H7 (cell line): ENCODE measurements at regions not wholly inside any gene's neighbourhood (a gene's known extent, or its start where the extent isn't known, plus 50 kb on each side); places are given as distances from the start of the nearest gene placed in this dataset.
"Not testable (repeated sequence)": the region's sequence is repeated elsewhere in the genome, so short reads cannot be mapped to it uniquely, and the experiment has no call there.

ENCODE experiments used
- DNase-seq: peaks from one replicate; pipeline ENCODE4 v3.0.0; 2012
- H3K27me3 ChIP-seq: 2 replicates; pipeline ENCODE4 v1.6.0; 2011; ENCODE audit warnings: mild to moderate bottlenecking, low read length; ENCODE audit not compliant: control insufficient read depth, insufficient read depth
- H3K36me3 ChIP-seq: replicated peaks from 2 replicates; pipeline ENCODE4 v1.5.1; 2011; ENCODE audit warnings: low read length; ENCODE audit not compliant: control insufficient read depth, insufficient read depth
- H3K4me3 ChIP-seq: 2 replicates; pipeline ENCODE4 v1.5.1; 2011; ENCODE audit warnings: low read depth, mild to moderate bottlenecking, control low read depth, low read length, moderate library complexity; ENCODE audit not compliant: insufficient read depth

DNA sequence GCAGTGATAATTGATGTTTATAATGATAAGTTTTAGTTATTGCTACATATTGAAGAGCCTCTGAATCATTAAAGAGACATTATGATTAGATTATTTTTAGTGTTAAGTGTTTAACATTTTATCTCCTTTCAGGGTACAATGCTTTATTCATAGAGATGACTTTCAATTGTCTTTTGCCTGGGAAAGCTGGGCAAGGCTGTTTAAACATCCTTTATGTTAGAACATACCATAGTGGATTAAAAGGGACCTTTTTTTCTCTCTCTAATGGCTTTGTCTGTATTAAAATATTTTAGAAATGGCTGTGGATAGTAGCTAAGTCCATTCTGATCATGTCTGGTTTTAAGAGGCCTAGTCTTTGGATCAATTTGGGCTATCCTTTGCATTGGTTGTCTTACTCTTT lies 427.5 kb upstream of the MIS18BP1 start:
- H3K36me3 ChIP-seq = no peaks in the 10 kb centered on the region
- DNase-seq = no peak
- no peak overlapping the region for H3K4me3 ChIP-seq
- no peaks in the 10 kb centered on the region for H3K27me3 ChIP-seq

DNA sequence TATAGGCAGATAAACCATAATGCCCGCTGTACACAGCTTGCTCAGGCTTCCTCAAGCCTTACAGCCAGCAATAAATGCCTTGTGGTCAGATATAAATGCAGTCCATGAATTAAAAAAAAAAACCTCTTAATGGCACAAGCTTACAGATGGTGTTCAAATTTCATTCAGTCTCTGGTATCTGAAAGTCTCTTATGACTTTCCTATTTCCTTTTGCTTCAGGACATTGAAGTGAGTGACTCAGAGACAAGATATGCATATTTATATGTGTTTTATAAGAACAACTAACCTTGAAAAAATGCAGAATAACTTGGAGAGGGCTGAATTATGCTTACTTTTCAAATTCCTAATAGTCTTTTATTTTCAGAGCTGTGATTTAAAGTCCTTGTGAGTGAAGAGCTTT lies 426.9 kb upstream of the MIS18BP1 start:
- no peaks in the 10 kb centered on the region for H3K27me3 ChIP-seq
- no peak for DNase-seq
- H3K36me3 ChIP-seq = no peaks in the 10 kb centered on the region
- no peak overlapping the region for H3K4me3 ChIP-seq

DNA sequence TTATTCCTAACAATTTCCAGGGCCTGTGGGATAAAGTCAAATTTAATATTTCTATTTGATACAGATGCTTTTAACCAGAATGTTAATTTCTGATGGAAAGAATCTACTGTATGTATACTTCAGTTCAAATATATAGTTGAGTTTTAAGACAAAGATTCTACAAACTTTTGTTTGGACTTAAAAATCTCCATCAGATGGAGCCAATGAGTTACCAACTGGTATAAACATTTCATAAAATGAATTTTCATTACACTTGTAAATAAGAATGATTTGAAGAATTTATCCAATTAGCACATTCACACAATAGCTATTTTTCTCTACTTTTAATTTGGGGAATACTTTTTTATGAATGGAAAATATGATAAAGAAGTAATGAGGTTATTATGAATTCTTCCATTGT lies 425.2 kb upstream of the MIS18BP1 start:
- DNase-seq = no peak
- H3K4me3 ChIP-seq = no peak overlapping the region
- no peaks in the 10 kb centered on the region for H3K36me3 ChIP-seq
- no peaks in the 10 kb centered on the region for H3K27me3 ChIP-seq

DNA sequence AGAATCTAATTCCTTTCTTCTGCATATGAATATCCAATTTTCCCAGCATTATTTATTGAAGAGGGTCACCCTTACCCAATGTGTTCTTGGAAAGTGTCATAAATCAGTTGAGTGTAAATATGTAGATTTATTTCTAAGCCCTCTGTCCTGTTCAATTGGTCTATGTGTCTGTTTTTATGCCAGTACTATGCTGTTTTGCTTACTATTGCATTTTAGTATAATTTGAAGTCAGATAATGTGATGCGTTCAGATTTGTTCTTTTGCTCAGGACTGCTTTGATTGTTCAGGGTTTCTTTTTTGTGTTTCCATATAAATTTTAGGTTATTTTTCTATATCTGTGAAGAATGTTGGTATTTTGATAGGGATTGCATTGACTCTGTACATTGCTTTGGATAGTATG lies 420.4 kb upstream of the MIS18BP1 start:
- no peak for DNase-seq
- H3K4me3 ChIP-seq = no peak overlapping the region
- no peaks in the 10 kb centered on the region for H3K27me3 ChIP-seq
- no peaks in the 10 kb centered on the region for H3K36me3 ChIP-seq

DNA sequence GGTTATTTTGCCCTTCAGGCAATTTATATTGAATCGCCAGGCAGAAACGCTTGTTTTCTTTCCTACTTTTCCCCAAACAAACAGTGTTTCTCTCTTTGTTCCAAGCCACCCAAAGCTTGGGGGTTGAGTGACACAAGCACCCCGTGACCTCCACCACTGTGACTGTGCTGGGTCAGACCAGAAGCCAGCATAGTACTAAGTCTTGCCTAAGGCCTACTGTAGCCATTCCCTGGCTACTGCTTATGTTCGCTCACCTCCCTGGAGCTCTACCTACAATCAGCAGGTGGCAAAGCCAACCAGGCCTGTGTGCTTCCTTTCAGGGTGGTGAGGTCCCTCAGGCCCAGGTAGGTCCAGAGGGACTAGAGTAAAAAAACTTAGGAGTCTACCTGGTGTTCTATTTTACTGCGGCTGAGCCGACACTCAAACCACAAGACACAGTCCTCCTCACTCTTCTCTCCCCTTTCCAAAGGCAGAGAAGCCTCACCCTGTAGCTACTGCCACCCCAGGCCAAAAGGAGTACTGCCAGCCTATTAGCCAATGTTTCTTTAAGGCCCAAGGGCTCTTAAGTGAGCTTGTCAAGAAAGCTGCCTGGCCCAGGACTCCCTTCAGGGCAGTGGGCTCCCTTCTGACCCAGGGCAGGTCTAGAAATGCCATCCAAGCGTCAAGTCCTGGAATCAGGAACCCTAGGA lies 411.8 kb upstream of the MIS18BP1 start:
- Histone ChIP-seq H3K27me3 (no peaks in the 10 kb centered on the region), H3K4me3 (no peak overlapping the region), H3K36me3 (no peaks in the 10 kb centered on the region)
- no peak for DNase-seq

DNA sequence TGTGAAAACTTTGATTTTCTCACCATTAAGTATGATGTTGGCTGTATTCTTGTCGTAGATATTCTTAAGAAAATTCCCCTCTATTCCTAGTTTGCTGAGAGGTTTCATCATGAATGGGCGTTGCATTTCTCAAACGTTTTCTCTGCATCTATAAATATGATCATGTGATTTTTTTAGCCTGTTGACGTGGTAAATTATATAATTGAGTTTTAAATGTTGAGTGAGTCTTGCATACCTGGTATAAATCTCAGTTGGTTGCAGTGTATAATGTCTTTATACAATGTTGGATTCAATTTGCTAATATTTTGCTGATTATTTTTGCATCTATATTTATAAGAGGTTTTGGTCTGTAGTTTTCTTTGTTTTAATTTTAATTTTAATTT lies 405.9 kb upstream of the MIS18BP1 start:
- no peak for DNase-seq
- Histone ChIP-seq H3K27me3 (no peaks in the 10 kb centered on the region), H3K36me3 (no peaks in the 10 kb centered on the region), H3K4me3 (no peak overlapping the region)

DNA sequence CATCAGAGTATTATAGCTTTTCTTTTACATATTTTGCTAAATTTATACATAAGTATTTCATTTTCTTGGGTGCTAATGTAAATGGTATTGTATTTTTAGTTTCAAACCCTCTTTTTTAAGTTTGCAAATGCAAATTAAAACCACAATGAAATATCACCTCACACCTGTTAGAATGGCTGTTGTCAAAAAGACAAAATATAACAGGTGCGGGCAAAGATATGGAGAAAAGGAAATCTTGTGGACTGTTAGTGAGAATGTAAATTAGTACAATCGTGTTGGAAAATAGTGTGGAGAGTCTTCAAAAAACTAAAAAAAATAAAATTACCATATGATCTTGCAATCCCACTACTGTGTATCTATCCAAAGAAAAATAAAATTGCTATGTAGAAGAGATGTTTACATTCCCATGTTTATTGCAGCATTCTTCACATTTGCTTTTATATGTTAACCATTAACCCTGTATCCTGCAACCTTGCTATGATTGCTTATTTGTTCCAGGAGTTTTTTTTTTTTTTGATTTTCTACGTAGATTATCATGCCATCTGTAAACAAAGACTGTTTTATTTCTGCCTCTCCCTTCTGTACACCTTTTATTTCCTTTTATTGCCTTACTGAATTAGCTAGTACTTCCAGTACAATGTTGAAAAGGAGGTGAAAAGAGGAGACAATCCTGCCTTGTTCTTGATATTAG lies 405.4 kb upstream of the MIS18BP1 start:
- no peak for DNase-seq
- H3K4me3 ChIP-seq = no peak overlapping the region
- no peaks in the 10 kb centered on the region for H3K36me3 ChIP-seq
- no peaks in the 10 kb centered on the region for H3K27me3 ChIP-seq

DNA sequence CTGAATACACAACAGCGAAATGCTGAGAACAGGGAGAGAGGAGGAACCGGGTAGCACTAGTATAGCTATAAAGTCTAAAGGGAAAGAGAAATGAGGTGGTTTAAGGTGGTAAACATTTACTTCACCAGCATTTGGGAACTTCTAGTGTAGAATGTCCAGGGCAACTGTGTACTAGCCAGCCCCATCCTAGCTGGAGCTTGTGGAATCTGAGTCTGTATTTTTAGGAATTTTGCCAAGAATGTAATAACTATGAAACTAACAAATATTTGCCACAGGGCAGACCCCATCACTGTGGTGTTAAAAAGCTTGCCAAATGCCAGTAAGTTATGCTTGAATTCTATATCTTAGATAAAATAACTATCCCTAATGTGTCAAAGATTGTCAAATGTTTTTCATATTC lies 398.9 kb upstream of the MIS18BP1 start:
- H3K27me3 ChIP-seq = no peaks in the 10 kb centered on the region
- H3K4me3 ChIP-seq = no peak overlapping the region
- no peaks in the 10 kb centered on the region for H3K36me3 ChIP-seq
- no peak for DNase-seq

DNA sequence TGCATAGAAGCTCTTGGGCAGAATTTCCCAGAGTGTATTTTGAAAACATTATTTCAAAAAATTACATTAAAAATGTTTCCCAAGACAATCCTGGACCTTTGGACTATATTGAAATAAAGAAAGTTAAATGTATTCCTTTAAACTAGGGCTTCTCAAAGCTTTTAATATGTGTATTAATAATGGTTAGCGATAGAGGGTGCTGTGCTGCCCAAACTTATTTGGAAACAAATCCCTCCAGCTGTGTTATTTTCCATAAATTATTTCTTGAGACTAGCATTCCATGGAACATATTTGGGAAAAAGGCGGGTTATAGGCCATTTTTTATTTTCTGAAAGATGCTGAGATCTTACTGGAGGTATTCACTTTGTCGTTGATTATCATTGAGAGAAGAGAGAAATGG lies 397.8 kb upstream of the MIS18BP1 start:
- H3K4me3 ChIP-seq = no peak overlapping the region
- no peak for DNase-seq
- no peaks in the 10 kb centered on the region for H3K27me3 ChIP-seq
- no peaks in the 10 kb centered on the region for H3K36me3 ChIP-seq

DNA sequence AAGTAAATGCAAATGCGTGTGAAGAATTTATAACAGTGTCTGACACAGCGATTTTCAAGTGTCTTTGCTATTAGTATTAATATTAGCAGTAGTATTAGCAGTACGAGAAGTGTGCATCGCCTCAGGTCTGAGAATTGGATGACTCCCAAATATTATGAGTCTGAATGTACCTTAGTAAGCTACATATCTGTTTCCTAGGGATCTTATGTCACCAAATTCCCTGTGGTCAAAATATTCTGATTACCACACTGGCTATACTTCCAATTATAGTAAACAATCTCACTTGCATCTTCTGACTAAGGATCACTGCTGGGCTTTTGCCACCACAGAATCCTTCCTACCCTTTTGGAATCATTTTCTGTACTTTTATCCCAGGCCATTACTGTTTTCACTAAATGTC lies 396.0 kb upstream of the MIS18BP1 start:
- no peak for DNase-seq

DNA sequence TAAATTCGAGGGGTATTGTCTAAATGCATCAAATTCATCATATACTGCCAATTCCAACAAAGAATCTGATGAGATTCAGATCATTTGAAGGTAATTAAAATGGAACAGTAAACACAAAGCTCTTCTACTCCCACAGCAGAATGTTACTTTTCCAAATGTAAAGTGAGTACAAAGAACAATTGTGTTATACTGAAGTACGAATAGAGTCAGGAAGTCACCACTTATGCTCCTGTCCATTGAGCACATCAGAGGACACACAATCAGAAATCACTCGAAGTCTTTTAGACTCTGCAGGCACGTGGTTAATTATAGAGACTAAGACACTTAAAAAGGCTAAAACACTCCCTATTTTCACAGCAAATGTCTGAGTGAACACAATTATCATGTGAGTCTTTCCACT lies 388.5 kb upstream of the MIS18BP1 start:
- H3K4me3 ChIP-seq = no peak overlapping the region
- H3K27me3 ChIP-seq = no peaks in the 10 kb centered on the region
- no peaks in the 10 kb centered on the region for H3K36me3 ChIP-seq
- no peak for DNase-seq

More for the DNA sequence above, 396.0 kb upstream of the MIS18BP1 start:
- Histone ChIP-seq H3K4me3 (no peak overlapping the region), H3K36me3 (no peaks in the 10 kb centered on the region), H3K27me3 (no peaks in the 10 kb centered on the region)

DNA sequence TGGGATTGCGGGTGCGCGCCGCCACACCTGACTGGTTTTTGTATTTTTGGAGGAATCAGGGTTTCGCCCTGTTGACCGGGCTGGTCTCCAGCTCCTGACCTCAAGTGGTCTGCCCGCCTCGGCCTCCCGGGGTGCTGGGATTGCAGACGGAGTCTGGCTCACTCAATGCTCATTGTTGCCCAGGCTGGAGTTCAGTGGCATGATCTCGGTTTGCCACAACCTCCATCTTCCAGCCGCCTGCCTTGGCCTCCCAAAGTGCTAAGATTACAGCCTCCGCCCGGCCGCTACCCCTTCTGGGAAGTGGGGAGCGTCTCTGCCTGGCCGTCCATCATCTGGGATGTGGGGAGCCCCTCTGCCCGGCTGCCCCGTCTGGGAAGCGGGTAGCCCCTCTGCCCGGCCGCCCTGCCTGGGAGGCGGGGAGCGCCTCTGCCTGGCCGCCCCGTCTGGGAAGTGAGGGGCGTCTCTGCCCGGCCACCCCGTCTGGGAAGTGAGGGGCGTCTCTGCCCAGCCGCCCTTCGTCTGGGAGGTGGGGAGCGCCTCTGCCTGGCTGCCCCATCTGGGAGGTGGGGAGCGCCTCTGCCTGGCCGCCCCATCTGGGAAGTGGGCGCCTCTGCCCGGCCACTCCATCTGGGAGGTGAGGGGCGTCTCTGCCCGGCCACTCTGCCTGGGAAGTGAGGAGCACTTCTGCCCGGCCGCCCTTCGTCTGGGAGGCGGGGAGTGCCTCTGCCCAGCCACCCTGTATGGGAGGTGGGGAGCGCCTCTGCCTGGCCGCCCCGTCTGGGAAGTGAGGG lies 381.8 kb upstream of the MIS18BP1 start:
- H3K4me3 ChIP-seq, H3K27me3 ChIP-seq, H3K36me3 ChIP-seq, DNase-seq: not testable (repeated sequence)

DNA sequence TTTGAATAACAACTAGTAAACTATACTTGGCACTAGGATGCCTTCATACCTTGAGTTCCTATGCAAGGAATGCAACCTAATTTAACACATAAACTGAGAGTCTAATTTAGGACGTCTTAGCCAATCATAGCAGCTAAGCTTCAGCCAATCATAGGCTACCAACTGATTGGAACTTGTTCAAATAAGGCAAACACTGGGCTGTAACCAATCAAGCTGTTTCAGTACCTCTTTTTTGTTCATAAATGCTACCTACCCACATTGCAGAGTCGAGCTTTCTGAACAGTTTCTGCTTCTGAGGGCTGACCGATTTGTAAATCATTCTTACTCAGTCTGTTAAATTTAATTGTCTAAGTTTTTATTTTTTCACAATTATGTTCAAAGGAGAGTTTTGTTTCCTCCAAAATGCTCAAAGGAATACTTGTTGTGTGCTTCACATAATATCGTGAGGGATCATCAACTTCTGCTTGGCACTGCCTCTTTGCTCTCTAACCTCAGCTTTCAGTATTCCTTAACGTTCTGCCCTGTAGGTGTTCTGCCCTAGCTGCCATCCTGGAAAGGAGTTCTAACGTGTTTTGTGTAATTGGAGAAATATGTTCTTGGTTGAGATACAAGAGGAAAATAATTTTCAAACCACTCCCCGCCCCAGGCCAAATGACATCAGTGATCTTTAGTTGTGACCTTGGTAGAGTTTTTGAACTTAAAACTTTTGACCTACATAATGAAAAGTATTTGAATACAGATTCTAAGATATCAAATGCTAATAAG lies 380.4 kb upstream of the MIS18BP1 start:
- DNase-seq = no peak
- Histone ChIP-seq H3K36me3 (no peaks in the 10 kb centered on the region), H3K27me3 (no peaks in the 10 kb centered on the region), H3K4me3 (no peak overlapping the region)

DNA sequence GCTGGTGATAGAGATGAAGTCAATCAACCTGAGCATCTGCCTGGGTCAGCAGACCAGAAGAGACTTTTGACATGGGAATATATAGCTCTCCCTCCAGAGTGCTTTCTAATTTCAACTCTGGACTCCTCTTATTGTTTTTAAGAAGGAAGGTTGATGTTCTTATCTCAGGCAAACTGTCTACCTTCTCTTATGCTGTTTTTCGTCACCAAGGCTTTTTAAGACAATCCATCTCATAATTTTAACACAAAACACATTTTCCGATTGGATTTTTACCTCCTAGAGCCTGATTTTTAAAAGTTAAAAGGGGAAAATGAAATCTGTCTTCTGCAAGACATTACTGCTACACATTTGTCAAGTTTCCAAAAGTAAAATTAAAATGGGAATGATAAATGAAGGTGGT lies 368.7 kb upstream of the MIS18BP1 start:
- no peak for DNase-seq
- H3K4me3 ChIP-seq = no peak overlapping the region
- H3K36me3 ChIP-seq = no peaks in the 10 kb centered on the region
- H3K27me3 ChIP-seq = no peaks in the 10 kb centered on the region
